ENCODE measurements at regions not wholly inside any gene's neighbourhood (a gene's known extent, or its start where the extent isn't known, plus 50 kb on each side); places are given as distances from the start of the nearest gene placed in this dataset.

DNA sequence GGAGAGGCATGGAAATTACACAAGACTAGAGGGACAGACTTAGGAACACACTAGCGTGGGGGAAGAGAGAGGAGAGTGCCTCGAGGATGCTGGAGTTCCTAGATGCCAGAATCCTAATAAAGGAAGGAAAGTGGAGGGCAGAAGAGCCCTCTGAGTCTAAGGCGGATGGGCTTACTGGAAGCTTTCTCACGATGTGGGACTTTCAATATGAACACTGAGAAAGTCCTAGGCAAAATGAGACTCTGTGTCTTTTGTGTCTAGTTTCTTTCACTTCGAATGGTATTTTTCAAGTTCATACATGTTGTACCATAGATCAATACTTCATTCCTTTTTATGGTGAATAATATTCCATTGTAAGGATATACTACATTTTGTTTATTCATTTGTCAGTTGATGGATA, 239.4 kb downstream of the NSG2 start:
- no peak for TF ChIP-seq EP300 (IDR thresholded peaks at IDR 0.05)
- TF ChIP-seq, protein P1, sequence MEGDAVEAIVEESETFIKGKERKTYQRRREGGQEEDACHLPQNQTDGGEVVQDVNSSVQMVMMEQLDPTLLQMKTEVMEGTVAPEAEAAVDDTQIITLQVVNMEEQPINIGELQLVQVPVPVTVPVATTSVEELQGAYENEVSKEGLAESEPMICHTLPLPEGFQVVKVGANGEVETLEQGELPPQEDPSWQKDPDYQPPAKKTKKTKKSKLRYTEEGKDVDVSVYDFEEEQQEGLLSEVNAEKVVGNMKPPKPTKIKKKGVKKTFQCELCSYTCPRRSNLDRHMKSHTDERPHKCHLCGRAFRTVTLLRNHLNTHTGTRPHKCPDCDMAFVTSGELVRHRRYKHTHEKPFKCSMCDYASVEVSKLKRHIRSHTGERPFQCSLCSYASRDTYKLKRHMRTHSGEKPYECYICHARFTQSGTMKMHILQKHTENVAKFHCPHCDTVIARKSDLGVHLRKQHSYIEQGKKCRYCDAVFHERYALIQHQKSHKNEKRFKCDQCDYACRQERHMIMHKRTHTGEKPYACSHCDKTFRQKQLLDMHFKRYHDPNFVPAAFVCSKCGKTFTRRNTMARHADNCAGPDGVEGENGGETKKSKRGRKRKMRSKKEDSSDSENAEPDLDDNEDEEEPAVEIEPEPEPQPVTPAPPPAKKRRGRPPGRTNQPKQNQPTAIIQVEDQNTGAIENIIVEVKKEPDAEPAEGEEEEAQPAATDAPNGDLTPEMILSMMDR (IDR thresholded peaks at IDR 0.05): no peak
